Mesendoderm (in vitro differentiated cells): ENCODE measurements at regions not wholly inside any gene's neighbourhood (a gene's known extent, or its start where the extent isn't known, plus 50 kb on each side); places are given as distances from the start of the nearest gene placed in this dataset.

ENCODE experiments used
- DNase-seq: peaks from one replicate; pipeline ENCODE4 v3.0.0; 2013
- H2AK5ac ChIP-seq: 2 replicates; pipeline ENCODE4 v1.6.1; 2013; ENCODE audit warnings: low read length, inconsistent platforms
- H2BK120ac ChIP-seq: 2 replicates; pipeline ENCODE4 v1.6.1; 2013; ENCODE audit warnings: low read depth, mild to moderate bottlenecking, low read length, moderate library complexity, mixed read lengths
- H2BK15ac ChIP-seq: replicated peaks from 2 replicates; pipeline ENCODE4 v1.6.1; 2013; ENCODE audit warnings: low read depth, mild to moderate bottlenecking, moderate library complexity
- H2BK5ac ChIP-seq: 2 replicates; pipeline ENCODE4 v1.6.1; 2013; ENCODE audit warnings: low read length, inconsistent platforms
- H3K18ac ChIP-seq: 2 replicates; pipeline ENCODE4 v1.6.1; 2013; ENCODE audit warnings: mild to moderate bottlenecking, low read length, mixed read lengths
- H3K23ac ChIP-seq: one replicate; pipeline ENCODE4 v1.6.1; 2013; ENCODE audit warnings: low read length
- H3K27ac ChIP-seq: 2 replicates; pipeline ENCODE4 v1.5.1; 2013; ENCODE audit warnings: low read depth, mild to moderate bottlenecking, inconsistent platforms, low read length, moderate library complexity
- H3K27me3 ChIP-seq: 2 replicates; pipeline ENCODE4 v1.6.1; 2013; ENCODE audit warnings: low read length, control low read depth, mild to moderate bottlenecking, inconsistent platforms; ENCODE audit not compliant: insufficient read depth, poor library complexity
- H3K36me3 ChIP-seq: 2 replicates; pipeline ENCODE4 v1.6.1; 2013; ENCODE audit warnings: low read length, inconsistent platforms; ENCODE audit not compliant: control insufficient read depth, insufficient read depth
- H3K4ac ChIP-seq: one replicate; pipeline ENCODE4 v1.6.1; 2013; ENCODE audit warnings: low read depth, mild to moderate bottlenecking, low read length, moderate library complexity
- H3K4me1 ChIP-seq: 2 replicates; pipeline ENCODE4 v1.6.1; 2013; ENCODE audit warnings: low read depth, low read length, inconsistent platforms; ENCODE audit not compliant: control insufficient read depth
- H3K4me2 ChIP-seq: 2 replicates; pipeline ENCODE4 v1.6.1; 2013; ENCODE audit warnings: low read length
- H3K4me3 ChIP-seq: 2 replicates; pipeline ENCODE4 v1.5.1; 2013; ENCODE audit warnings: mild to moderate bottlenecking, low read length
- H3K56ac ChIP-seq: one replicate; pipeline ENCODE4 v1.6.1; 2013; ENCODE audit warnings: low read length
- H3K79me1 ChIP-seq: 2 replicates; pipeline ENCODE4 v1.6.1; 2013; ENCODE audit warnings: low read length, inconsistent platforms
- H3K79me2 ChIP-seq: 2 replicates; pipeline ENCODE4 v1.6.1; 2013; ENCODE audit warnings: mild to moderate bottlenecking, low read length; ENCODE audit not compliant: control insufficient read depth, insufficient read depth
- H3K9ac ChIP-seq: 2 replicates; pipeline ENCODE4 v1.6.1; 2013; ENCODE audit warnings: low read length, inconsistent platforms
- H4K5ac ChIP-seq: one replicate; pipeline ENCODE4 v1.6.1; 2013; ENCODE audit warnings: low read length
- H4K8ac ChIP-seq: one replicate; pipeline ENCODE4 v1.6.1; 2013; ENCODE audit warnings: low read depth, mild to moderate bottlenecking, control low read depth, low read length, moderate library complexity
- WGBS: extraction: QIAGEN DNeasy Blood & Tissue Kit; methylation state at CpG from one replicate; pipeline ENCODE4 v1.1.7; 2013; ENCODE audit warnings: low lambda C conversion rate, missing lambda C conversion rate; ENCODE audit not compliant: insufficient coverage; ENCODE audit errors: extremely low coverage; 5-methylcytosine and 5-hydroxymethylcytosine counted together

- Histone ChIP-seq H3K4me2 (no peak overlapping the region), H2AK5ac (no peak overlapping the region), H3K9ac (no peak overlapping the region), H3K56ac (no peak overlapping the region), H4K8ac (no peak overlapping the region), H3K4ac (no peak overlapping the region), H2BK120ac (no peak overlapping the region), H3K36me3 (no peaks in the 10 kb centered on the region), H2BK15ac (no peak overlapping the region), H3K4me3 (no peak overlapping the region), H3K4me1 (no peaks in the 10 kb centered on the region), H3K23ac (no peak overlapping the region), H3K79me2 (no peaks in the 10 kb centered on the region), H3K27ac (no peak overlapping the region), H4K5ac (no peak overlapping the region), H2BK5ac (no peak overlapping the region), H3K27me3 (no peaks in the 10 kb centered on the region), H3K79me1 (no peaks in the 10 kb centered on the region), H3K18ac (no peak overlapping the region)
- DNase-seq = no peak
Observed at GRCh38 chr2:161522796-161523195, 101.4 kb upstream of the SLC4A10 start.

- H2BK120ac ChIP-seq = no peak overlapping the region
- H3K27ac ChIP-seq = no peak overlapping the region
- no peak overlapping the region for H3K18ac ChIP-seq
- no peak overlapping the region for H3K56ac ChIP-seq
- H3K4me1 ChIP-seq = no peaks in the 10 kb centered on the region
- H4K8ac ChIP-seq = no peak overlapping the region
- H3K27me3 ChIP-seq = no peaks in the 10 kb centered on the region
- no peak overlapping the region for H3K23ac ChIP-seq
- no peak overlapping the region for H3K9ac ChIP-seq
- H3K4me2 ChIP-seq = no peak overlapping the region
- no peaks in the 10 kb centered on the region for H3K79me1 ChIP-seq
- H2BK15ac ChIP-seq = no peak overlapping the region
- H3K4me3 ChIP-seq = no peak overlapping the region
- no peak overlapping the region for H2AK5ac ChIP-seq
- no peaks in the 10 kb centered on the region for H3K79me2 ChIP-seq
- H3K36me3 ChIP-seq = no peaks in the 10 kb centered on the region
- H2BK5ac ChIP-seq = no peak overlapping the region
- H4K5ac ChIP-seq = no peak overlapping the region
- no peak for DNase-seq
- no CpG with 5 or more reads among the region's 1 CpG for WGBS
- no peak overlapping the region for H3K4ac ChIP-seq
Observed at GRCh38 chr2:161533218-161533617, 91.0 kb upstream of the SLC4A10 start.

GRCh38 chr2:161546635-161547034 is 77.6 kb upstream of the SLC4A10 start:
- Histone ChIP-seq H3K4me1 (no peaks in the 10 kb centered on the region), H3K23ac (no peak overlapping the region), H3K18ac (no peak overlapping the region), H3K4me3 (no peak overlapping the region), H2AK5ac (no peak overlapping the region), H3K4ac (no peak overlapping the region), H3K56ac (no peak overlapping the region), H3K4me2 (no peak overlapping the region), H3K27me3 (no peaks in the 10 kb centered on the region), H3K9ac (no peak overlapping the region), H4K5ac (no peak overlapping the region), H4K8ac (no peak overlapping the region), H2BK5ac (no peak overlapping the region), H3K36me3 (no peaks in the 10 kb centered on the region), H2BK15ac (no peak overlapping the region), H3K79me2 (no peaks in the 10 kb centered on the region), H2BK120ac (no peak overlapping the region), H3K27ac (no peak overlapping the region), H3K79me1 (no peaks in the 10 kb centered on the region)
- no peak for DNase-seq
- WGBS = no CpG with 5 or more reads among the region's 9 CpGs

- DNase-seq = no peak
- Histone ChIP-seq H2BK15ac (no peak overlapping the region), H3K79me2 (no peaks in the 10 kb centered on the region), H2AK5ac (no peak overlapping the region), H4K8ac (no peak overlapping the region), H4K5ac (no peak overlapping the region), H3K23ac (no peak overlapping the region), H3K79me1 (no peaks in the 10 kb centered on the region), H3K4me1 (no peaks in the 10 kb centered on the region), H3K4ac (no peak overlapping the region), H3K27ac (no peak overlapping the region), H3K4me3 (no peak overlapping the region), H2BK5ac (no peak overlapping the region), H3K18ac (no peak overlapping the region), H2BK120ac (no peak overlapping the region), H3K36me3 (no peaks in the 10 kb centered on the region), H3K27me3 (no peaks in the 10 kb centered on the region), H3K9ac (no peak overlapping the region), H3K56ac (no peak overlapping the region), H3K4me2 (no peak overlapping the region)
- no CpG with 5 or more reads among the region's 4 CpGs for WGBS
Observed at GRCh38 chr2:161547130-161547529, 77.1 kb upstream of the SLC4A10 start.

- no CpG with 5 or more reads among the region's 1 CpG for WGBS
- Histone ChIP-seq H3K4me3 (no peak overlapping the region), H3K4me1 (no peaks in the 10 kb centered on the region), H2AK5ac (no peak overlapping the region), H4K8ac (no peak overlapping the region), H3K79me1 (no peaks in the 10 kb centered on the region), H3K9ac (no peak overlapping the region), H3K18ac (no peak overlapping the region), H3K79me2 (no peaks in the 10 kb centered on the region), H3K4ac (no peak overlapping the region), H3K27me3 (no peaks in the 10 kb centered on the region), H3K36me3 (no peaks in the 10 kb centered on the region), H4K5ac (no peak overlapping the region), H2BK15ac (no peak overlapping the region), H3K23ac (no peak overlapping the region), H2BK120ac (no peak overlapping the region), H3K27ac (no peak overlapping the region), H3K4me2 (no peak overlapping the region), H3K56ac (no peak overlapping the region), H2BK5ac (no peak overlapping the region)
- DNase-seq = no peak
Observed at GRCh38 chr2:161552015-161552414, 72.2 kb upstream of the SLC4A10 start.

GRCh38 chr2:161555826-161556225 is 68.4 kb upstream of the SLC4A10 start:
- no peaks in the 10 kb centered on the region for H3K79me1 ChIP-seq
- no peak overlapping the region for H3K18ac ChIP-seq
- H4K8ac ChIP-seq = no peak overlapping the region
- no peaks in the 10 kb centered on the region for H3K79me2 ChIP-seq
- H3K4me2 ChIP-seq = no peak overlapping the region
- H3K9ac ChIP-seq = no peak overlapping the region
- H3K36me3 ChIP-seq = no peaks in the 10 kb centered on the region
- H3K27me3 ChIP-seq = no peaks in the 10 kb centered on the region
- H2BK5ac ChIP-seq = no peak overlapping the region
- no peak overlapping the region for H2BK120ac ChIP-seq
- no peak overlapping the region for H2BK15ac ChIP-seq
- H3K56ac ChIP-seq = no peak overlapping the region
- H3K23ac ChIP-seq = no peak overlapping the region
- no peak overlapping the region for H2AK5ac ChIP-seq
- no peak overlapping the region for H3K4me3 ChIP-seq
- H4K5ac ChIP-seq = no peak overlapping the region
- no peak overlapping the region for H3K27ac ChIP-seq
- H3K4me1 ChIP-seq = no peaks in the 10 kb centered on the region
- no peak for DNase-seq
- H3K4ac ChIP-seq = no peak overlapping the region
- WGBS = no CpG with 5 or more reads among the region's 3 CpGs
